HG03558 (cell line): ENCODE measurements at regions not wholly inside any gene's neighbourhood (a gene's known extent, or its start where the extent isn't known, plus 50 kb on each side); places are given as distances from the start of the nearest gene placed in this dataset.
"Not testable (repeated sequence)": the region's sequence is repeated elsewhere in the genome, so short reads cannot be mapped to it uniquely, and the experiment has no call there.

Experiments used
- ATAC-seq: cut with Tn5 transposase; IDR thresholded peaks from one replicate; pipeline ENCODE4 v1.9.1; 2021; ENCODE audit warnings: moderate number of reproducible peaks; ENCODE audit not compliant: unreplicated experiment; ENCODE audit errors: extremely low read depth

GRCh38 chr11:25485315-25485714 is 846.6 kb upstream of the ANO3 start:
- ATAC-seq = no peak

DNA sequence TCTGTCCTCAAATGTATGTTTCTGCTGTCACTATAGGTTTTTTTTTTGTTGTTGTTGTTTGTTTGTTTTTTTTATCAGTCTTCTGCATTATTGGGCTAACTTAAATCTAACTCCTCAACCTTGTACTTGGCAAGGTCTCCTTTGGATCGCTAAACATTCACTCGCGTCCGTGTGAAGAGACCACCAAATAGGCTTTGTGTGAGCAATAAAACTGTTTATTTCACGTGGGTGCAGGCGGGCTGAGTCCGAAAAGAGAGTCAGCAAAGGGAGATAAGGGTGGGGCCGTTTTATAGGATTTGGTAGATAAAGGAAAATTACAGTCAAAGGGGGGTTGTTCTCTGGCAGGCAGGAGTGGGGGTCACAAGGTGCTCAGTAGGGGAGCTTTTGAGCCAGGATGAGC is 845.6 kb upstream of the ANO3 start:
- ATAC-seq = not testable (repeated sequence)

GRCh38 chr11:25488176-25488575 is 843.8 kb upstream of the ANO3 start:
- not testable (repeated sequence) for ATAC-seq

GRCh38 chr11:25501426-25501825 is 830.5 kb upstream of the ANO3 start:
- ATAC-seq = not testable (repeated sequence)

- ATAC-seq = no peak
Observed at GRCh38 chr11:25515576-25515975, 816.4 kb upstream of the ANO3 start.

DNA sequence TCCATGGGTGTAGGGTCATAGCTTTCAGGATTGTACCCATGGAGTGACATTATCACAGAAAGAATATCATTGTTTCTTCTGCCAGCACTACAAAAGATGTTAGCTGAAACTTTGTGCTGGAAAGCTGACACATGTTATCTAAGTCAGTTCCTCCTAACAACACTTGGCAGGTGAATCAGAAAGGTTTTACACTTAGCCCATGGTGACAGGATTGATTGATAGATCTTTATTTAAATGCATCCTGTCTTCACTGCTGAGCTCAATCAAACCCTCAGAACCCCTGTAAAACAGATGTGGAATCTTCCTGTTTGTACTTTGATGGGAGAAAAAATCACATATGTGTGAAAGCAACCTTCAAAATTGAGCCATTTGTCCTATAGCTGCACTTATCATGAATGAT is 811.5 kb upstream of the ANO3 start:
- ATAC-seq = no peak

DNA sequence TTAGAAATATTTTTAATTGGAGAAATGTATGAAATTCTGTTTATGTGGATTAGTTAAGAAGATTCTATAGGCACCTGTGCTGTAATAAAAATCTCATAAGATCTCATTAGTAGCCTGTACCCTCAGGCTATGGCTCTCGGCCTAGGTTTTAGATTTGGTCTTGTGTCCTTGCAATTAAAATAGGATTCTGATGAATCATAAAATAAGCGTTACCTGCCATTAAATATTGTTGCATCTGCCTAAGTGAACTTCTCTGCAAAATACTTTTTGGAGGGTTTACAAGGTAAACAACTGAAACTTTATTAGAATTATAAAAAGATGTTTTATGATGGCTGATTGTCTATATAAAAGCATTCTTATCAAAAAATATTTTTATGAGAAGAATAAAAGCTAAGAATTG is 804.1 kb upstream of the ANO3 start:
- ATAC-seq = no peak

DNA sequence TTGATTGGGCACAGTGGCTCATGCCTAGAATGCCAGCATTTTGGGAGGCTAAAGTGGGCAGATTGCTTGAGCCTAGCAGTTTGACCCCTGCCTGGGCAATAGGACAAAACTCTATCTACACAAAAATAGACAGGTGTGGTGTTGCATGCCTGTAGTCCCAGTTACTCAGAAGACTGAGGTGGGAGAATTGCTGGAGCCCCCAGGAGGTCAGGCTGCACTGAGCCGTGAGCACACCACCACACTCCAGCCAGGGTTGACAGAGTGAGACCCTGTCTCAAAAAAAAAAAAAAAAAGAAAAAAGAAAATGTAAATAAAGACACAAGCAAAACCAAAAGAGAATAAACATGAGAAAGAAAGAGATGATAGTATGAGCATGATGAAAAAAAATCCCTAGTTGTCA is 802.4 kb upstream of the ANO3 start:
- ATAC-seq = no peak

- ATAC-seq = no peak
Observed at GRCh38 chr11:25535467-25536272, 796.3 kb upstream of the ANO3 start.

GRCh38 chr11:25536289-25536688 is 795.6 kb upstream of the ANO3 start:
- no peak for ATAC-seq

- ATAC-seq = no peak
Observed at GRCh38 chr11:25537393-25537792, 794.5 kb upstream of the ANO3 start.

DNA sequence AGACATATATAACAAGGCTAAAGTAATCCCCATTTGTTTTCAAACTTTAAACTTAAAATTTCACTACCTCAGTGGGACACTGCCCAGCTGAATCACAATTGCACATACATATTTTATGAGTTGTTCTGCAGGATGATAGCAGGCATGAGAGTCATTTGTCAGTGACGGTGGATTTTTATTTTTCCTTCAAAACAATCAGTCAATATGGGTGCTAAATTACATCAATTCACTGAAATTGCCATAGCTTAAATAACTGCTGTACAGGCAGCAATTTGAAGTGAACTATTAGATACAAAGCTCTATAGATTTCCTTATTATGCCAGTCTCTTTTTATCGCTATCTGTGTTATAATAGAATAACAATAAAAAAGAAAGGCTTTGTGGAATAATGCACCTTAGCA is 784.6 kb upstream of the ANO3 start:
- ATAC-seq = no peak

DNA sequence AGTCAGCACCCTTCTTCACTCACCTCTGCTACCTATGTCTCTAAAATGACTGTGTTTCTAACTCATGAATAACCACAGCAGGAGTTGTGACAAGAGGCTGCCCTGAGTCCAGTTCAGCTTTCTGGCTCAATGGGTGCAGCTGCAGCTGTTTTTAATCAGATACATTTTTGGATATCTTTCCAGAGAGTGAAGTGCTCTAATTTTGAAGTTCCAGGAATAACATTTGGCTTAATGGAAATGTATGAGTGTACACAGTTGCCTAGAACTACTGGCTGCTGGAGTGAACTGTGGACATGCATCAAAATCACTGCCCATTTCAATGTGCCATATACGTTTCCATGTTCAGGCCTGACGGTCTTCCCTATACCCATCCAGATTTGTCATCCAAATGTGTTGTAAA is 769.5 kb upstream of the ANO3 start:
- no peak for ATAC-seq

- ATAC-seq = no peak
Observed at GRCh38 chr11:25565846-25566245, 766.1 kb upstream of the ANO3 start.

DNA sequence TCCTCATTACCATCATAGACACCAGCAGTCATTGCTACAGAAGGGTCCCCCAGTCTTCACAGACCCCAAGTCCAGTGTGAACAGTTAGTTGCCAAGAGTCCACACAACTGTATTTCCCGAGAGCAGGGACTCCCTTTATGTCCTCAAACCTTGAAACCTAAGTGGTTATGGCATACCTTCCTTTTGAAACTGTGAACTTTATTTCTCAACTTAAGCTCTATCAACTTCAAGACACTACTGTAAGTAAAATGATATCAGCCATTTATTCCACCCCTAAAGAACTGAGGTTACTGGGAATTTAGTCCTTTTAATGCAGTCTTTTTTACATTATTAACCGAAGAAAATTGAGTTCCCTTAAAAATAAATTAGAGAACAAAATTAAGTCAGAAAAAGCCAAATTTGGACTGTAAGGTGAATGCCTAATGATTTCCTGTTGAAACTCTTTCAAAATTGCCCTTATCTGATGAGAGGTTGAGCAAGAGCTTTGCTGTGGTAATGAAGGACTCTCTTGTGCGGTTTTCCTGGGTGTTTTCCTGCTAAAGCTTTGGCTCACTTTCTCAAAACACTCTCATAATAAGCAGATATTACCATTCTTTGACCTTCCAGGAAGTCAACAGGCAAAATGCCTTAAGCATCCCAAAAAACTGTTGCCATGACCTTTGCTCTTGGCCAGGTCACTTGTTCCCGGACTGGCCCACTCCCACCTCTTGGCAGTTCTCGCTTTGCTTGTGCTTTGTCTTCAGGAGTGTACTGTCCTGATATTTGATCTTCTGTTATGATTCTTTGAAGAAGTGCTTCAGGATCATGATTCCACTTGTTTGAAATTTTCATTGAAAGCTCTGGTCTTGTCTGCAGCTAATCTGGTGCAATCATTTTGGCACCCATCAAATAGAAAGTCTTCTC is 765.4 kb upstream of the ANO3 start:
- no peak for ATAC-seq

DNA sequence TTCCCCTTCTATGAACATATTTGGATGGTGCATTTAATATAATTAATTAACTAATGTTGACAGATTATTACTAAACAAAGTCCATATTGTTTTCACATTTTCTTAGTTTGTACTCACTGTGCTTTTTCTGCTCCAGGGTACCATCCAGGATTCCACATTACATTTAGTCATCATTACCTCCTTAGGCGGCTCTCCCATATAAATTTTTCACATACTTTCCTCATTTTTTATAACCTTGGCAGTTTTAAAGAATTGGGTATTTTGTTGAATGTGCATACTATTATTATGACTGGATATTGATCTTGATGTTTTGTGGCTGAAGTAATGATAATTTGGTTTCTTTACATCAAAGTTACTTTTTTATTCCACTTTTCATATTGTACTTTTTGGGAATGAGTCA is 755.6 kb upstream of the ANO3 start:
- ATAC-seq = no peak

GRCh38 chr11:25579554-25579953 is 752.4 kb upstream of the ANO3 start:
- not testable (repeated sequence) for ATAC-seq

- ATAC-seq = no peak
Observed at GRCh38 chr11:25583596-25583995, 748.3 kb upstream of the ANO3 start.

DNA sequence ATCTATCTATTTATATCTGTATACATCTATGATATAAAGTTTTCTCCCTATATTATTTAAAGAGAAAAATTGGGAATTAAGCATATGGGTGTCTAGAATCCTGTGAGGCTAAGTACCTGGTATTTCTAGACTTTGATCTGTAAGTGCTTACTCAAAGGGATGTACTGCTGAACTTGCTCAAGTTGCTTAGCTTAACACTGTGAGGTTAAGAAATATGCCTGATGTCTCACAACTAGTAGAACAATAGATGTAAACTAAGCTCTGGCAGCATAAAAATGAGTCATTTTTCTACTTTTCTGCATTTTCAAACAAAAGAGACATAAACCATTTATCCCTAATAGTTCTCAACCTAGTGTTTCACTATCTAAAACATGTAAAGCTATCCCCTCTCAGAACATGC is 744.4 kb upstream of the ANO3 start:
- no peak for ATAC-seq

DNA sequence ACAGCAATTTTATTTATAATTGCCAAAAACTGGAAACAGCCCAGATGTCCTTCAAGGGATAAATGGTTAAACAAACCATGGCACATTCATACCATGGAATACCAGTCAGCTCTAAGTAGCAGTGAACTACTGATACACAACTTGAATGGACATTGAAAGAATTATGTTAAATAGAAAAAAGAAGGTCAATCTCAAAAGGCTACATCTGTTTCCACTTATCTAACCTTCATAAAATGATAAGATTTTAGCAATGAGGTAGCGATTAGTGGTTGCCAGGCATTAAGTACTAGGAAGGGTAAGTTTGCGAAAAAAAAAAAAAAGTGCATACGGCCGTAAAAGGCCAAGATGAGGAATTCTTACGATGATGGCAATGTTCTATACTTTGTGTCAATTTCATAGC is 738.7 kb upstream of the ANO3 start:
- ATAC-seq = no peak

- ATAC-seq = no peak
Observed at GRCh38 chr11:25596701-25597100, 735.2 kb upstream of the ANO3 start.
